Effector memory CD4-positive, alpha-beta T cell (primary cell): ENCODE measurements at regions not wholly inside any gene's neighbourhood (a gene's known extent, or its start where the extent isn't known, plus 50 kb on each side); places are given as distances from the start of the nearest gene placed in this dataset.
"Not testable (repeated sequence)": the region's sequence is repeated elsewhere in the genome, so short reads cannot be mapped to it uniquely, and the experiment has no call there.

Source experiments
- DNase-seq, 3 donors: peaks; one replicate each; pipeline ENCODE4 v3.0.0-alpha.2; 2020
- H3K27ac ChIP-seq: 2 replicates; pipeline ENCODE4 v1.7.0; 2013; ENCODE audit warnings: mild to moderate bottlenecking, low read length, moderate library complexity; ENCODE audit not compliant: insufficient read depth, poor library complexity, severe bottlenecking
- H3K27me3 ChIP-seq: replicated peaks from 2 replicates; pipeline ENCODE4 v1.7.0; 2013; ENCODE audit warnings: mild to moderate bottlenecking, low read length; ENCODE audit not compliant: insufficient read depth, control insufficient read depth, poor library complexity, severe bottlenecking
- H3K36me3 ChIP-seq: 2 replicates; pipeline ENCODE4 v1.7.0; 2013; ENCODE audit warnings: mild to moderate bottlenecking, low read length, moderate library complexity; ENCODE audit not compliant: control insufficient read depth, insufficient read depth
- H3K4me1 ChIP-seq: 2 replicates; pipeline ENCODE4 v1.7.0; 2013; ENCODE audit warnings: low read length, mild to moderate bottlenecking; ENCODE audit not compliant: control insufficient read depth, insufficient read depth, poor library complexity, severe bottlenecking
- H3K4me3 ChIP-seq: 2 replicates; pipeline ENCODE4 v1.7.0; 2013; ENCODE audit warnings: low read length, low read depth, mild to moderate bottlenecking; ENCODE audit not compliant: insufficient read depth, poor library complexity, severe bottlenecking
- H3K9me3 ChIP-seq: 2 replicates; pipeline ENCODE4 v1.7.0; 2013; ENCODE audit warnings: mild to moderate bottlenecking, low read length, moderate library complexity; ENCODE audit not compliant: control insufficient read depth

DNA sequence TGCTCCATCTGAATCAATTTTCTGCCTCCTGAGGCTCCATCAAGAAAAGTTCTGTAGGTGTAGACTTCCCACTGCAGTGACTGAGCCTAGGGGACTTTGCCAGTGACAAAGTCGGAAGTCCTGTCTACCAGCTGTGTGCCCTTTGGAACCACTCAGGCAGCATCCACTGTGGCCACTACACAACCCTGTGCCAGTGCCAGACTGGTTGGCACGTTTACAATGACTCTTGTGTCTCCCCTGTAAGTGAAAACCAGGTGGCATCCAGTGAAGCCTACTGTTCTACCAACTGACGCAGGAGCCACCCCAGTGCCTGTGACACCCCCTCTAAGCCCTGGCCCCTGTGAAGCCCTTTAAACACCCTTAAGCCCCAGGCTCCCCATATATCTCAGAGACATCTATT, 132.1 kb upstream of the SERPINE2 start:
- Histone ChIP-seq H3K36me3 (no peaks in the 10 kb centered on the region), H3K4me3 (no peak overlapping the region), H3K27me3 (no peaks in the 10 kb centered on the region), H3K9me3 (no peaks in the 10 kb centered on the region), H3K27ac (no peak overlapping the region), H3K4me1 (no peaks in the 10 kb centered on the region)
- DNase-seq, result no peak

DNA sequence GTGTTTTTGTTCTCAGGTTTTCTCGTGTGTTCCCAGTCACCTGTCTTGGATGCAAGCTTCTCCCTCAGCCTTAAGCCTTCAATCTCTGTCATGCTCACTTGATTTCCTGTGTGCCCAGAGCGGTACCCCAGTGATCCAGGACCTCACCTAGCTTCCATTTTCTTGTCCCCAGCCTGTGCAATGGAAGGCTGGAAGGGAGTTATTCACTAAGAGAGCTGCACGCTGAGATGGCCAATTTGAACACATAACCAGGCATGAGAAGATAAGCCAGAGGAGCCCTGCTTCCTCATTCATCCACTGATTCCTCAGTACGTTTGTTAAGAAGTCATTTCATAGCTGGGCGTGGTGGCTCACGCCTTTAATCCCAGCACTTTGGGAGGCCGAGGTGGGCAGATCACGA, 130.8 kb upstream of the SERPINE2 start:
- Histone ChIP-seq H3K36me3 (no peaks in the 10 kb centered on the region), H3K4me1 (no peaks in the 10 kb centered on the region), H3K9me3 (no peaks in the 10 kb centered on the region), H3K4me3 (no peak overlapping the region), H3K27ac (no peak overlapping the region), H3K27me3 (no peaks in the 10 kb centered on the region)
- DNase-seq, result no peak

DNA sequence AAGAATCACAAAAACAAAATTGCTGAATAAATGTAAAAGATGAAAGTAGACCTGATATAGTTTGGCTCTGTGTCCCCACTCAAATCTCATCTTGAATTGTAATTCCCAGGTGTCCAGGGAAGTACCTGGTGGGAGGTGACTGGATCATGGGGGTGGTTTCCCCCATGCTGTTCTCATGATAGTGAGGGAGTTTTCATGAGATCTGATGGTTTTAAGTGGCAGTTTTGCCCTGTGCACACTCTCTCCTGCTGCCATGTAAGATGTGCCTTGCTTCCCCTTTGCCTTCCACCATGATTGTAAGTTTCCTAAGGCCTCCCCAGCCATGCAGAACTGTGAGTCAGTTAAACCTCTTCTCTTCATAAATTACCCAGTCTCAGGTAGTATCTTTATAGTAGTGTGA, 128.7 kb upstream of the SERPINE2 start:
- H3K4me1 ChIP-seq, H3K9me3 ChIP-seq, H3K4me3 ChIP-seq, H3K27ac ChIP-seq, DNase-seq, H3K27me3 ChIP-seq, H3K36me3 ChIP-seq: not testable (repeated sequence)

- no peak for DNase-seq
- H3K4me1 ChIP-seq, result no peaks in the 10 kb centered on the region
- H3K27ac ChIP-seq, result no peak overlapping the region
- no peaks in the 10 kb centered on the region for H3K36me3 ChIP-seq
- H3K27me3 ChIP-seq, result no peaks in the 10 kb centered on the region
- H3K9me3 ChIP-seq, result no peaks in the 10 kb centered on the region
- H3K4me3 ChIP-seq, result no peak overlapping the region
Measured at GRCh38 chr2:224166654-224167053, 127.6 kb upstream of the SERPINE2 start.

DNA sequence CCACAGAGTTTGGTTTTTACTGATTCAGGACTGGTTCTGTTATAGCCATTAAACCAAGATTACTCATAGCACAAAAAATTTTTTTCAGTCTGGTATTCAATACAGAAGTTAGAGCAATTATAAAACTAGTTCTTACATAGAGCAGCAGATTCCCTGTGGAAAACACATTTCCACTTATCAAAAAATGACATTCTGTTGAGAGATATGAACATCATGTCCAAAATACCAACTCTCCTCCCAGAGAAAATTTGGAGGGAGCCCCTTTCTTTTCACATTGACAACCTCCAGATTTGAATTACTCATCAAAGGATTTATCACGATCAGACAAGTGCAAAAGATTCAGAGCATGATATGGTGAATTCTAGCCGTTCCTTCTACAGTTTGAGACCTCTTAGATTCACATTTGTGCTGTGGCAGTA, 126.8 kb upstream of the SERPINE2 start:
- H3K27ac ChIP-seq, result no peak overlapping the region
- H3K4me3 ChIP-seq, result no peak overlapping the region
- no peaks in the 10 kb centered on the region for H3K9me3 ChIP-seq
- no peaks in the 10 kb centered on the region for H3K4me1 ChIP-seq
- DNase-seq, result no peak
- H3K27me3 ChIP-seq, result no peaks in the 10 kb centered on the region
- H3K36me3 ChIP-seq, result no peaks in the 10 kb centered on the region

- Histone ChIP-seq H3K27ac (no peak overlapping the region), H3K4me1 (no peaks in the 10 kb centered on the region), H3K4me3 (no peak overlapping the region), H3K27me3 (no peaks in the 10 kb centered on the region), H3K9me3 (no peaks in the 10 kb centered on the region), H3K36me3 (no peaks in the 10 kb centered on the region)
- DNase-seq, result no peak
Measured at GRCh38 chr2:224163566-224164307, 124.7 kb upstream of the SERPINE2 start.

DNA sequence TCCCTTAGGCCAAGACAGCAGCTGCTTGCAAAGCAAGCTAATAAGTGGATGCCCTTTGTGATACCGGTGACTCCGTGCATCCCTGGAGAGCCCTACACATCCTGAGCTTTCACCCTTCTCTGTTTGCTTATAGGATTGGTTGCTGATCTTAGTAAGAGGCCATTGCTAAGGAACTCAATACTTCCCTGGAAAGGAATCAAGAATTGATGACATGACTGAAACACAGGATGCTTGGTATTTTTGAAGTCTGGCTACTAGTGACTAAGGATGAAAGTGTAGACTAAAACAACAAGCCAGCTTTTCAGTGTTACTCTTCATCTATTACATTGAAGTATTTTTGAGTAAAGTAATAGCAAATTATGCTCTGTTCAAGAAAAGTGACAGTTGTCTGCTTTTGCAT, 123.0 kb upstream of the SERPINE2 start:
- no peaks in the 10 kb centered on the region for H3K9me3 ChIP-seq
- H3K27me3 ChIP-seq, result no peaks in the 10 kb centered on the region
- H3K4me3 ChIP-seq, result no peak overlapping the region
- no peaks in the 10 kb centered on the region for H3K36me3 ChIP-seq
- DNase-seq, result no peak
- no peaks in the 10 kb centered on the region for H3K4me1 ChIP-seq
- H3K27ac ChIP-seq, result no peak overlapping the region

GRCh38 chr2:224161712-224162111, 122.6 kb upstream of the SERPINE2 start:
- Histone ChIP-seq H3K36me3 (no peaks in the 10 kb centered on the region), H3K9me3 (no peaks in the 10 kb centered on the region), H3K4me3 (no peak overlapping the region), H3K27me3 (no peaks in the 10 kb centered on the region), H3K4me1 (no peaks in the 10 kb centered on the region), H3K27ac (no peak overlapping the region)
- DNase-seq, result no peak

GRCh38 chr2:224160917-224161316, 121.8 kb upstream of the SERPINE2 start:
- Histone ChIP-seq H3K36me3 (no peaks in the 10 kb centered on the region), H3K4me1 (no peaks in the 10 kb centered on the region), H3K4me3 (no peak overlapping the region), H3K27ac (no peak overlapping the region), H3K27me3 (no peaks in the 10 kb centered on the region), H3K9me3 (no peaks in the 10 kb centered on the region)
- no peak for DNase-seq

DNA sequence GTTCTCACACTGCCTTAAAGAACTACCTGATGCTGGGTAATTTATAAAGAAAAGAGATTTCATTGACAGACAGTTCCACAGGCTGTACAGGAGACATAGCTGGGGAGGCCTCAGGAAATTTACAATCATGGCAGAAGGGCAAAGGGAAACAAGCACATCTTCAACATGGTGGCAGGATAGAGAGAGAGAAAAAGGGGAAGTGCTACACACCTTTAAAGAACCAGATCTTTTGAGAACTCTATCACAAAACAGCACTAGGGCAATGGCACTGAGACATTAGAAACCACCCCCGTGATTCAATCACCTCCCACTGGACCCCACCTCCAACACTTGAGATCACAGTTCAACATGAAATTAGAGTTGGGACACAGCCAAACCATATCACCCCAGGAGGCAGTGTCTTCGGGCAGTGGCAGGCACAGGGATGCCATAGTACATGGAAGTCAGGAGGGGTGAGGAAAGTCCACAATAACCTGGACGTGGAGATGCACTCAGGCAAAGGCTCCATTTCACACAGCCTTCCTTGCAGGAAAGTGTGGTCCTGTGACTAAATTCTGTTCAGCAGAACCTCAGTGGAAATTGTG, 120.4 kb upstream of the SERPINE2 start:
- H3K27ac ChIP-seq, result no peak overlapping the region
- DNase-seq, result no peak
- no peaks in the 10 kb centered on the region for H3K36me3 ChIP-seq
- H3K9me3 ChIP-seq, result no peaks in the 10 kb centered on the region
- no peaks in the 10 kb centered on the region for H3K4me1 ChIP-seq
- H3K27me3 ChIP-seq, result no peaks in the 10 kb centered on the region
- no peak overlapping the region for H3K4me3 ChIP-seq
